ENCODE measurements at regions not wholly inside any gene's neighbourhood (a gene's known extent, or its start where the extent isn't known, plus 50 kb on each side); places are given as distances from the start of the nearest gene placed in this dataset.

DNA sequence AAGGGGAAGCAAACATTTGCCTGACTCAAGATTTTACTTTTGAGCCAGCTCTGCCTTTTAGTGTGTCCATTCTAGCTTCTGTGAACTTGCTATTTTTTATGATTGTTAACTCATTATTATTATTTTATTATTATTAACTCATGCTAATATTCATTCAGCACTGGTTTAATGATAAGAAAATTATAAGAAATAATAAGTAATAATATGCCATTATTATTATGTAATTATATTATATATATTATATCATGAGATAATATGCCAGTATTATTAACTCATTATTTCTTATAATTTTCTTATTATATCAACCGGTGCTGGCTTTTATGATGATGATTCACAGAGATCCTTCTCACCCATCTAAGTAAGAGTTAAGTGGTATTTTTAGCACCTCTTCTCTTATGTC is 79.3 kb upstream of the NPVF start:
- TF ChIP-seq CTCF (IDR thresholded peaks at IDR 0.05) (no peak), POLR2A (IDR thresholded peaks at IDR 0.05) (no peak)
